ENCODE measurements at regions not wholly inside any gene's neighbourhood (a gene's known extent, or its start where the extent isn't known, plus 50 kb on each side); places are given as distances from the start of the nearest gene placed in this dataset.

DNA sequence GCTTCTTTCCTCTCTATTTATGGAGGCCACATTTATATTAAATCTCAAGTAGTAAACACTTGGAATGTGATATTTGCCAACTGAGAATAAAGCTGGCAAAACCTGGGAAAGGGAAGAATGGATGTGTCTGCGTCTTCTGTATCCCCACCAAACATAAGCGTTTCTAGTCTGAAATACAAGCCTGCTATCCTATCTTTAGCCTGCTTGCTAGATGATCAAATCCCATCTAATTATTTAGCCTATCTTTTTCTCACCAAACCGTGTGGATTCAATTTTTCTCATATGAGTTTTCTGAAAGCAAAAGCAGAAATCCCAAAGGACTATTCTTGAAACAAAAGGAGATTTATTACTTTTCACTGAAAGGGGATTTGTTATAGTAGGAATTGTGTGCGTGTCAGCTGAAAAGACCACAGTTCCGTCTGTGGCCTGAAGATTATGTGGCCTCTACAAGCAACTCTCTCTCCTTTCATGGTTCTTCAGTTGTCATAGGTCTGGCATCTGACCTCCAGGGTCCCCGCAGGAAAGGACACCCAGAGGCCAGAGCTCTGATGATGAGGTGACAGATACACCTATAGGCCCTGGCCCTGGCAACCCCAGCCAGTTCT is 266.0 kb upstream of the MCTP2 start:
- no peaks in the 10 kb centered on the region for H3K27me3 ChIP-seq (ENCODE audit: insufficient read depth, poor library complexity, severe bottlenecking)
- no peak overlapping the region for H3K4me3 ChIP-seq (ENCODE audit: severe bottlenecking)
- no peaks in the 10 kb centered on the region for H3K4me1 ChIP-seq (ENCODE audit: insufficient read depth, poor library complexity, severe bottlenecking)
- ATAC-seq (ENCODE audit: low read depth) (no peak), DNase-seq (ENCODE audit: low spot score) (no peak)
- no peaks in the 10 kb centered on the region for H3K36me3 ChIP-seq (ENCODE audit: low read depth)
- no peaks in the 10 kb centered on the region for H3K9me3 ChIP-seq (ENCODE audit: severe bottlenecking)
- H3K27ac ChIP-seq (ENCODE audit: poor library complexity, severe bottlenecking): no peak overlapping the region
- TF ChIP-seq, protein P1, sequence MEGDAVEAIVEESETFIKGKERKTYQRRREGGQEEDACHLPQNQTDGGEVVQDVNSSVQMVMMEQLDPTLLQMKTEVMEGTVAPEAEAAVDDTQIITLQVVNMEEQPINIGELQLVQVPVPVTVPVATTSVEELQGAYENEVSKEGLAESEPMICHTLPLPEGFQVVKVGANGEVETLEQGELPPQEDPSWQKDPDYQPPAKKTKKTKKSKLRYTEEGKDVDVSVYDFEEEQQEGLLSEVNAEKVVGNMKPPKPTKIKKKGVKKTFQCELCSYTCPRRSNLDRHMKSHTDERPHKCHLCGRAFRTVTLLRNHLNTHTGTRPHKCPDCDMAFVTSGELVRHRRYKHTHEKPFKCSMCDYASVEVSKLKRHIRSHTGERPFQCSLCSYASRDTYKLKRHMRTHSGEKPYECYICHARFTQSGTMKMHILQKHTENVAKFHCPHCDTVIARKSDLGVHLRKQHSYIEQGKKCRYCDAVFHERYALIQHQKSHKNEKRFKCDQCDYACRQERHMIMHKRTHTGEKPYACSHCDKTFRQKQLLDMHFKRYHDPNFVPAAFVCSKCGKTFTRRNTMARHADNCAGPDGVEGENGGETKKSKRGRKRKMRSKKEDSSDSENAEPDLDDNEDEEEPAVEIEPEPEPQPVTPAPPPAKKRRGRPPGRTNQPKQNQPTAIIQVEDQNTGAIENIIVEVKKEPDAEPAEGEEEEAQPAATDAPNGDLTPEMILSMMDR (IDR thresholded peaks at IDR 0.05; ENCODE audit: poor library complexity, severe bottlenecking): no peak

DNA sequence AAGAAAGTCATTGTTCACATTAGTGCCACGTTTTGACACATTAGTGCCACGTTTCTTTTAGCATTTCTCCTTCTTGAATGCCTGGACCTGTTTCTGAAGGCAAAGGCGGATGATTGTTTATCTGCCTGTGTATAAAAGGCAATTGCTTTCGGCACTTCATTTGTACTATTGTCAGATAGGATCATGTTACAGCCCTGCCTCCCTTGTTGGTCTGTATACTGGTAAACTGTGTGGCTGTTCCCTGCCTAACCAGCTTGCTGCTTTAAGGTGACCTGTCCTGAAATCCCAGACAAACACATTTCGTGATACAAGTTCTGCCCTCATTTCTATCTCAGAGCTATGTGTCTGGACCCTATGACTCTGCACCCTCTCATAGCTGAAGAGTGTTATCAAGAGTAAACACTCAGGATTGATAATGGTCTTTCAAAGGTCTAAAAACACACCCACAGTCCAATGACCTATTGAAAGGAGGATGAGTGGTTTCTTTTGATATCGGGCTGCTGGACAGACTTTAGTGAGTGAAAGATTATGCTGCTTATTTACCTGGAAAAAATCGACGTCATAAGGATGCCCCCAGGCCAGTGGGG is 276.3 kb upstream of the MCTP2 start:
- H3K27me3 ChIP-seq (ENCODE audit: insufficient read depth, poor library complexity, severe bottlenecking): no peaks in the 10 kb centered on the region
- H3K36me3 ChIP-seq (ENCODE audit: low read depth): no peaks in the 10 kb centered on the region
- TF ChIP-seq, protein P1 (IDR thresholded peaks at IDR 0.05; ENCODE audit: poor library complexity, severe bottlenecking): no peak
- H3K9me3 ChIP-seq (ENCODE audit: severe bottlenecking): no peaks in the 10 kb centered on the region
- H3K4me1 ChIP-seq (ENCODE audit: insufficient read depth, poor library complexity, severe bottlenecking): no peaks in the 10 kb centered on the region
- DNase-seq (ENCODE audit: low spot score): no peak
- no peak overlapping the region for H3K4me3 ChIP-seq (ENCODE audit: severe bottlenecking)
- 0 out of 3 replicates have a peak, but pooled peaks have one; percentile 18 for ATAC-seq (ENCODE audit: low read depth)
- no peak overlapping the region for H3K27ac ChIP-seq (ENCODE audit: poor library complexity, severe bottlenecking)

DNA sequence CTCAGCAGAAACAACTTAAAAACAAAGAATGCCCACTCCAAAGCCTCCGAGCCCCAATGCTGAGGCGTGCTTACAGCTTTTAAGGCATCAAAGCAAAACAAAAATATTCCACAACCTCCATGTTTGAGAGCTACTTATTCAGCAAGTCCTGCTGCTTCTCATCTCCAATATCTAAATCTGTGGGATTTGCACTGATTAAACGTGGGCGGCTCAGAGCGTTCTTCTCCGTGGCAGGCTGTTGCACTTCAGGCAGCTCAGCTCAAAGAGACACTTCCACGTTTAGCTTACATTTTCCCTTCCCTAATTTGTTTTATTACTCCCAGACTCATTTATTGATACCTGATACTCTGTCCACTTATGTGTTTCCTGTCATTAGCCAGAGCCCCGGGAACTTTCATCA is 282.6 kb upstream of the MCTP2 start:
- no peak for ATAC-seq (ENCODE audit: low read depth)
- H3K36me3 ChIP-seq (ENCODE audit: low read depth): no peaks in the 10 kb centered on the region
- no peak overlapping the region for H3K4me3 ChIP-seq (ENCODE audit: severe bottlenecking)
- H3K27me3 ChIP-seq (ENCODE audit: insufficient read depth, poor library complexity, severe bottlenecking): no peaks in the 10 kb centered on the region
- H3K9me3 ChIP-seq (ENCODE audit: severe bottlenecking): no peaks in the 10 kb centered on the region
- DNase-seq (ENCODE audit: low spot score): no peak
- H3K4me1 ChIP-seq (ENCODE audit: insufficient read depth, poor library complexity, severe bottlenecking): no peaks in the 10 kb centered on the region
- H3K27ac ChIP-seq (ENCODE audit: poor library complexity, severe bottlenecking): no peak overlapping the region
- TF ChIP-seq, protein P1 (IDR thresholded peaks at IDR 0.05; ENCODE audit: poor library complexity, severe bottlenecking): no peak

DNA sequence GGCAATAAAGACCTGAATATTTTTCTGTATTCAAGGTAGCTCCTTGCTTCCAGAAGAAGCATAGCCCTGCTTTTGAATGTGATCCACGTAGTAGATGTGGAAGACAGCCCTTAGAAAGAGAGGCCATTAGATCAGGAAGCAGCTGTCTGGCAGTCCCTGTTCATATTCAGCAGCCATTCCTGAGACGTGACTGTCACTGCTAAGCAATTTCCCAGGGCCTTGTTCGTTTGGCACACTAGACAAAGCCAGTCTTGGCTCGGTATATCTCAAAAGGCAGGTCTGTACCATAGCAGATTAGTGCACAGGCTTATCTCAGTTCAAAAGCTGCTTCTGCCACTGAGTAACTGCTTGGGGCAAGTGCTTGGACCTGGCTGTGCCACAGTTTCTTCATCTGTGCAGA is 287.8 kb upstream of the MCTP2 start:
- no peak overlapping the region for H3K27ac ChIP-seq (ENCODE audit: poor library complexity, severe bottlenecking)
- 0 out of 3 replicates have a peak, but pooled peaks have one; percentile 21 for ATAC-seq (ENCODE audit: low read depth)
- H3K4me3 ChIP-seq (ENCODE audit: severe bottlenecking): no peak overlapping the region
- H3K9me3 ChIP-seq (ENCODE audit: severe bottlenecking): no peaks in the 10 kb centered on the region
- no peaks in the 10 kb centered on the region for H3K27me3 ChIP-seq (ENCODE audit: insufficient read depth, poor library complexity, severe bottlenecking)
- no peaks in the 10 kb centered on the region for H3K4me1 ChIP-seq (ENCODE audit: insufficient read depth, poor library complexity, severe bottlenecking)
- H3K36me3 ChIP-seq (ENCODE audit: low read depth): no peaks in the 10 kb centered on the region
- TF ChIP-seq, protein P1 (IDR thresholded peaks at IDR 0.05; ENCODE audit: poor library complexity, severe bottlenecking): no peak
- DNase-seq (ENCODE audit: low spot score): no peak

DNA sequence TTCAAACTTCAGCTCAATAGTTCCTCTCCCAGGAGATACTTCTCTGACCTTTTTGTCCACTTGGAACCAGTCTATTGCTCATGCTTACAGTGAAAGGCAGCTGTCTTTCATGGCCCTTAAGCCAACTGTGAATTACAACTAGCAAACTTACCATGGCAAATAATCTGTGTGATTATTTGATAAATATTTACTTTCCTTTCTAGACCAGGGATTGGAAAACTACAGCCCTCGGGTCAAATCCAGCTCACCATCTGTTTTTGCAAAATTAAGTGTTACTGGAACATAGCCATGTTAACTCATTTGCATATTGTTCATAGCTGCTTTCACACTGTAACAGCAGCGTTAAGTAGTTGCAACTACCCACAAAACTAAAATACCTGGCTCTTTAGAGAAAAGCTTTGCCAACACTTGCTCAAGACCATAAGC is 289.1 kb upstream of the MCTP2 start:
- H3K4me3 ChIP-seq (ENCODE audit: severe bottlenecking): no peak overlapping the region
- TF ChIP-seq, protein P1 (IDR thresholded peaks at IDR 0.05; ENCODE audit: poor library complexity, severe bottlenecking): no peak
- ATAC-seq (ENCODE audit: low read depth): peak; percentile 31; the same call in 2 of the 3 replicates
- H3K27ac ChIP-seq (ENCODE audit: poor library complexity, severe bottlenecking): no peak overlapping the region
- H3K27me3 ChIP-seq (ENCODE audit: insufficient read depth, poor library complexity, severe bottlenecking): no peaks in the 10 kb centered on the region
- no peak for DNase-seq (ENCODE audit: low spot score)
- no peaks in the 10 kb centered on the region for H3K36me3 ChIP-seq (ENCODE audit: low read depth)
- no peaks in the 10 kb centered on the region for H3K9me3 ChIP-seq (ENCODE audit: severe bottlenecking)
- no peaks in the 10 kb centered on the region for H3K4me1 ChIP-seq (ENCODE audit: insufficient read depth, poor library complexity, severe bottlenecking)

Data from RWPE2 (cell line).